H9 (cell line): ENCODE measurements at regions not wholly inside any gene's neighbourhood (a gene's known extent, or its start where the extent isn't known, plus 50 kb on each side); places are given as distances from the start of the nearest gene placed in this dataset.

Source experiments
- DNase-seq: peaks from one replicate; pipeline ENCODE4 v3.0.0-alpha.2; 2017
- H2AFZ ChIP-seq: one replicate; pipeline ENCODE4 v1.6.1; 2013; ENCODE audit warnings: mild to moderate bottlenecking, low read length, control low read depth, moderate library complexity
- H2AK5ac ChIP-seq: 2 replicates; pipeline ENCODE4 v1.6.1; 2013; ENCODE audit warnings: low read length, control low read depth, mixed read lengths; ENCODE audit not compliant: insufficient read length
- H2BK120ac ChIP-seq: one replicate; pipeline ENCODE4 v1.6.1; 2013; ENCODE audit warnings: low read depth, mild to moderate bottlenecking, low read length, control low read depth, inconsistent platforms; ENCODE audit not compliant: poor library complexity, severe bottlenecking
- H2BK12ac ChIP-seq: 2 replicates; pipeline ENCODE4 v1.6.1; 2013; ENCODE audit warnings: low read length, control low read depth, mixed read lengths, low read depth; ENCODE audit not compliant: insufficient read length
- H2BK15ac ChIP-seq: 2 replicates; pipeline ENCODE4 v1.6.1; 2013; ENCODE audit warnings: low read depth, low read length, control low read depth
- H2BK20ac ChIP-seq: one replicate; pipeline ENCODE4 v1.6.1; 2013; ENCODE audit warnings: low read depth, mild to moderate bottlenecking, low read length, control low read depth, inconsistent platforms; ENCODE audit not compliant: poor library complexity, severe bottlenecking
- H2BK5ac ChIP-seq: 2 replicates; pipeline ENCODE4 v1.6.1; 2013; ENCODE audit warnings: low read length, control low read depth, mixed read lengths; ENCODE audit not compliant: insufficient read length
- H3K14ac ChIP-seq: 2 replicates; pipeline ENCODE4 v1.6.1; 2013; ENCODE audit warnings: low read length, control low read depth; ENCODE audit not compliant: insufficient read depth
- H3K18ac ChIP-seq: 2 replicates; pipeline ENCODE4 v1.6.1; 2013; ENCODE audit warnings: low read depth, mild to moderate bottlenecking, mixed read lengths, low read length, control low read depth; ENCODE audit not compliant: insufficient read length
- H3K23ac ChIP-seq: 2 replicates; pipeline ENCODE4 v1.6.1; 2013; ENCODE audit warnings: low read length, control low read depth, mixed read lengths, low read depth; ENCODE audit not compliant: insufficient read length
- H3K23me2 ChIP-seq: 2 replicates; pipeline ENCODE4 v1.6.1; 2013; ENCODE audit warnings: low read depth, mild to moderate bottlenecking, mixed read lengths, low read length, control low read depth; ENCODE audit not compliant: insufficient read length, poor library complexity, severe bottlenecking
- H3K27ac ChIP-seq: 2 replicates; pipeline ENCODE4 v1.5.1; 2013; ENCODE audit warnings: low read length, control low read depth, mixed read lengths, low read depth; ENCODE audit not compliant: insufficient read length
- H3K27me3 ChIP-seq: 2 replicates; pipeline ENCODE4 v1.6.1; 2013; ENCODE audit warnings: low read length, control low read depth, inconsistent platforms; ENCODE audit not compliant: insufficient read depth
- H3K4ac ChIP-seq: 2 replicates; pipeline ENCODE4 v1.6.1; 2013; ENCODE audit warnings: low read depth, mild to moderate bottlenecking, control low read depth, inconsistent platforms, low read length, moderate library complexity
- H3K4me1 ChIP-seq: 2 replicates; pipeline ENCODE4 v1.6.1; 2013; ENCODE audit warnings: low read length, control low read depth, inconsistent platforms; ENCODE audit not compliant: insufficient read depth
- H3K4me2 ChIP-seq: 2 replicates; pipeline ENCODE4 v1.6.1; 2013; ENCODE audit warnings: low read length, control low read depth, mixed read lengths; ENCODE audit not compliant: insufficient read length, insufficient read depth
- H3K56ac ChIP-seq: 2 replicates; pipeline ENCODE4 v1.6.1; 2013; ENCODE audit warnings: low read depth, mild to moderate bottlenecking, mixed read lengths, low read length, control low read depth; ENCODE audit not compliant: insufficient read length
- H3K79me1 ChIP-seq: 2 replicates; pipeline ENCODE4 v1.6.1; 2013; ENCODE audit warnings: low read depth, mild to moderate bottlenecking, moderate library complexity, low read length, control low read depth, inconsistent platforms; ENCODE audit not compliant: insufficient read depth, poor library complexity, severe bottlenecking
- H3K79me2 ChIP-seq: 2 replicates; pipeline ENCODE4 v1.6.1; 2013; ENCODE audit warnings: low read length, control low read depth, inconsistent platforms; ENCODE audit not compliant: insufficient read depth
- H3K9ac ChIP-seq: 2 replicates; pipeline ENCODE4 v1.6.1; 2013; ENCODE audit warnings: low read length, control low read depth, mixed read lengths; ENCODE audit not compliant: insufficient read length; ENCODE audit errors: extremely low read depth
- H3K9me3 ChIP-seq: one replicate; pipeline ENCODE4 v1.6.1; 2013; ENCODE audit warnings: low read depth, low read length, inconsistent platforms; ENCODE audit not compliant: control insufficient read depth
- H3T11ph ChIP-seq: one replicate; pipeline ENCODE4 v1.6.1; 2013; ENCODE audit warnings: mild to moderate bottlenecking, low read length, control low read depth, inconsistent platforms
- H4K20me1 ChIP-seq: one replicate; pipeline ENCODE4 v1.6.1; 2013; ENCODE audit not compliant: control insufficient read depth, insufficient read length, insufficient read depth
- H4K5ac ChIP-seq: 2 replicates; pipeline ENCODE4 v1.6.1; 2013; ENCODE audit warnings: low read depth, mild to moderate bottlenecking, mixed read lengths, low read length, control low read depth; ENCODE audit not compliant: insufficient read length
- H4K8ac ChIP-seq: replicated peaks from 2 replicates; pipeline ENCODE4 v1.6.1; 2013; ENCODE audit warnings: low read length, control low read depth, mixed read lengths, low read depth; ENCODE audit not compliant: insufficient read length
- H4K91ac ChIP-seq: 2 replicates; pipeline ENCODE4 v1.6.1; 2013; ENCODE audit warnings: low read depth, mild to moderate bottlenecking, moderate library complexity, mixed read lengths, low read length, control low read depth; ENCODE audit not compliant: insufficient read length
- H3K27ac Mint-ChIP-seq, 3 experiments: 2 replicates in 2 of 3; 3 replicates in 1 of 3; pipeline ENCODE4 v1.8.0; 2020 to 2021; ENCODE audit warnings: mixed read lengths in 3 of 3, mild to moderate bottlenecking in 1 of 3, moderate library complexity in 1 of 3
- H3K27me3 Mint-ChIP-seq: 2 replicates; pipeline ENCODE4 v1.8.0; 2021; ENCODE audit warnings: low read depth, mild to moderate bottlenecking, moderate library complexity, mixed read lengths
- H3K36me3 Mint-ChIP-seq, 3 experiments: 2 replicates in 2 of 3; 3 replicates in 1 of 3; pipeline ENCODE4 v1.8.0; 2020 to 2021; ENCODE audit warnings: low read depth in 3 of 3, mixed read lengths in 3 of 3; ENCODE audit not compliant: insufficient read depth in 1 of 3
- H3K4me1 Mint-ChIP-seq, 2 experiments: 2 replicates each; pipeline ENCODE4 v1.8.0; 2020; ENCODE audit warnings: mixed read lengths in 2 of 2
- H3K4me3 Mint-ChIP-seq, 2 experiments: 2 replicates in 1 of 2; 3 replicates in 1 of 2; pipeline ENCODE4 v1.8.0; 2020 to 2021; ENCODE audit warnings: mild to moderate bottlenecking in 2 of 2, mixed read lengths in 2 of 2, moderate library complexity in 1 of 2
- H3K9me3 Mint-ChIP-seq, 2 experiments: 2 replicates in 1 of 2; 3 replicates in 1 of 2; pipeline ENCODE4 v1.8.0; 2020; ENCODE audit warnings: mild to moderate bottlenecking in 2 of 2, mixed read lengths in 2 of 2, moderate library complexity in 1 of 2
- WGBS: extraction: QIAGEN DNeasy Blood & Tissue Kit; methylation state at CpG from one replicate; pipeline ENCODE4 v1.1.7; 2013; ENCODE audit warnings: missing lambda C conversion rate, low lambda C conversion rate, mixed read lengths; ENCODE audit not compliant: insufficient read length; ENCODE audit errors: extremely low coverage; 5-methylcytosine and 5-hydroxymethylcytosine counted together
- TF ChIP-seq, protein P1 (sequence below): fragments of 200-600 bp; sonication (generic); conservative IDR thresholded peaks from 3 replicates; pipeline ENCODE4 v1.8.0; 2021; ENCODE audit warnings: antibody characterized with exemption, mild to moderate bottlenecking

DNA sequence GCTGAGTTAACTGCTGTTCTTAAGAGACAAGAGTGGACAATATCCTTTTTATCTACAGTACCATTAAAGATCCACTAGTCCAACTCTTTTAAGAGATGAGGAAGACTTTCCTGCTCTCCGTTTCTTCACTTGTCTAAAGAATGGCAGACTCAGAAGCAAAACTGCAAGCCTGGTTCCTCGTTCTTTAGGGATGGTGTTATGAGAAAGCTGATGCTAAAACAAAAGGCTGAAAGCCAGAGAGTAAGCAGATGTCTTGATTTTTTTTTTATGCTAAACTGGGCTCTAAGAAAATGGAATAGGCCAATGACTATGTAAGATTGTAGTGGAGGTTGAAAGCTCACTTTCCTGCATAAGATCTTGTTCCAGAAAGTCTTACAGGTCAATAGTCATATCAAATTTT, 78.1 kb downstream of the CNGA2 start:
- no peak overlapping the region for H3K14ac ChIP-seq
- H3K9ac ChIP-seq = no peak overlapping the region
- H3K27ac ChIP-seq = no peak overlapping the region
- H3K4ac ChIP-seq = no peak overlapping the region
- H3K9me3 ChIP-seq = peaks cover 56% of the 10 kb centered on the region
- no peak overlapping the region for H4K8ac ChIP-seq
- no peak for DNase-seq
- Mint-ChIP-seq H3K27me3 (peaks cover 2% of the 10 kb centered on the region; the same call in 1 of the 2 replicates), H3K36me3 (peaks cover 0 to 4% (median 0%) of the 10 kb centered on the region in 3 experiments; a peak in 2 of 7 replicates), H3K4me3 (no peak overlapping the region), H3K9me3 (peaks cover 50 to 58% of the 10 kb centered on the region in 2 experiments), H3K4me1 (peaks cover 0 to 4% of the 10 kb centered on the region in 2 experiments; a peak in 1 of 4 replicates), H3K27ac (no peak overlapping the region)
- H3K79me1 ChIP-seq = no peaks in the 10 kb centered on the region
- H2BK15ac ChIP-seq = no peak overlapping the region
- no peak overlapping the region for H2AFZ ChIP-seq
- H3K27me3 ChIP-seq = no peaks in the 10 kb centered on the region
- WGBS = no CpG with 5 or more reads among the region's 2 CpGs
- TF ChIP-seq, protein P1, sequence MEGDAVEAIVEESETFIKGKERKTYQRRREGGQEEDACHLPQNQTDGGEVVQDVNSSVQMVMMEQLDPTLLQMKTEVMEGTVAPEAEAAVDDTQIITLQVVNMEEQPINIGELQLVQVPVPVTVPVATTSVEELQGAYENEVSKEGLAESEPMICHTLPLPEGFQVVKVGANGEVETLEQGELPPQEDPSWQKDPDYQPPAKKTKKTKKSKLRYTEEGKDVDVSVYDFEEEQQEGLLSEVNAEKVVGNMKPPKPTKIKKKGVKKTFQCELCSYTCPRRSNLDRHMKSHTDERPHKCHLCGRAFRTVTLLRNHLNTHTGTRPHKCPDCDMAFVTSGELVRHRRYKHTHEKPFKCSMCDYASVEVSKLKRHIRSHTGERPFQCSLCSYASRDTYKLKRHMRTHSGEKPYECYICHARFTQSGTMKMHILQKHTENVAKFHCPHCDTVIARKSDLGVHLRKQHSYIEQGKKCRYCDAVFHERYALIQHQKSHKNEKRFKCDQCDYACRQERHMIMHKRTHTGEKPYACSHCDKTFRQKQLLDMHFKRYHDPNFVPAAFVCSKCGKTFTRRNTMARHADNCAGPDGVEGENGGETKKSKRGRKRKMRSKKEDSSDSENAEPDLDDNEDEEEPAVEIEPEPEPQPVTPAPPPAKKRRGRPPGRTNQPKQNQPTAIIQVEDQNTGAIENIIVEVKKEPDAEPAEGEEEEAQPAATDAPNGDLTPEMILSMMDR = no peak
- no peaks in the 10 kb centered on the region for H3K23me2 ChIP-seq
- H2BK5ac ChIP-seq = no peak overlapping the region
- H4K5ac ChIP-seq = no peak overlapping the region
- H2AK5ac ChIP-seq = no peak overlapping the region
- no peaks in the 10 kb centered on the region for H3K79me2 ChIP-seq
- H3K56ac ChIP-seq = no peak overlapping the region
- H3K18ac ChIP-seq = no peak overlapping the region
- H2BK120ac ChIP-seq = no peak overlapping the region
- H3K4me2 ChIP-seq = no peak overlapping the region
- H3T11ph ChIP-seq = no peak overlapping the region
- no peak overlapping the region for H3K23ac ChIP-seq
- H2BK20ac ChIP-seq = no peak overlapping the region
- H3K4me1 ChIP-seq = no peaks in the 10 kb centered on the region
- no peak overlapping the region for H4K91ac ChIP-seq
- H2BK12ac ChIP-seq = no peak overlapping the region
- no peaks in the 10 kb centered on the region for H4K20me1 ChIP-seq
